ENCODE measurements at regions not wholly inside any gene's neighbourhood (a gene's known extent, or its start where the extent isn't known, plus 50 kb on each side); places are given as distances from the start of the nearest gene placed in this dataset.

- no peak for TF ChIP-seq CTCF (IDR thresholded peaks at IDR 0.05)
- TF ChIP-seq POLR2AphosphoS5 (IDR thresholded peaks at IDR 0.05): no peak
- TF ChIP-seq POLR2A (IDR thresholded peaks at IDR 0.05): no peak
Measured at GRCh38 chr1:192497214-192497794, 78.3 kb upstream of the RGS1 start.
